ENCODE measurements at regions not wholly inside any gene's neighbourhood (a gene's known extent, or its start where the extent isn't known, plus 50 kb on each side); places are given as distances from the start of the nearest gene placed in this dataset.
A peak's percentile ranks its signal among the peaks of the same experiment; 100 is the strongest.

- no peak for DNase-seq
These were observed 191.5 kb downstream of the ZBBX start for GRCh38 chr3:167188592-167188991.

GRCh38 chr3:167187221-167187620 lies 192.9 kb downstream of the ZBBX start:
- DNase-seq = no peak

GRCh38 chr3:167184511-167184910 lies 195.6 kb downstream of the ZBBX start:
- DNase-seq = no peak

- no peak for DNase-seq
These were observed 207.7 kb downstream of the ZBBX start for GRCh38 chr3:167172377-167172776.

GRCh38 chr3:167167491-167167890 lies 212.6 kb downstream of the ZBBX start:
- no peak for DNase-seq

- DNase-seq = no peak
These were observed 213.4 kb downstream of the ZBBX start for GRCh38 chr3:167166594-167167253.

- no peak for DNase-seq
These were observed 214.1 kb downstream of the ZBBX start for GRCh38 chr3:167166012-167166411.

GRCh38 chr3:167163580-167163979 lies 216.5 kb downstream of the ZBBX start:
- no peak for DNase-seq

- no peak for DNase-seq
These were observed 218.0 kb downstream of the ZBBX start for GRCh38 chr3:167162083-167162482.

- DNase-seq = no peak
These were observed 219.3 kb downstream of the ZBBX start for GRCh38 chr3:167160781-167161180.

- no peak for DNase-seq
These were observed 228.5 kb downstream of the ZBBX start for GRCh38 chr3:167151636-167152035.

- DNase-seq = no peak
These were observed 232.0 kb downstream of the ZBBX start for GRCh38 chr3:167148136-167148535.

- no peak for DNase-seq
These were observed 233.2 kb downstream of the ZBBX start for GRCh38 chr3:167146911-167147310.

- DNase-seq = no peak
These were observed 254.3 kb downstream of the ZBBX start for GRCh38 chr3:167125612-167126407.

- no peak for DNase-seq
These were observed 259.3 kb downstream of the ZBBX start for GRCh38 chr3:167120828-167121227.

GRCh38 chr3:167116120-167116922 lies 263.8 kb downstream of the ZBBX start:
- no peak for DNase-seq

- DNase-seq = no peak
These were observed 264.7 kb downstream of the ZBBX start for GRCh38 chr3:167115331-167115934.

- no peak for DNase-seq
These were observed 265.5 kb downstream of the ZBBX start for GRCh38 chr3:167114619-167115018.

GRCh38 chr3:167113035-167113830 lies 266.9 kb downstream of the ZBBX start:
- DNase-seq = no peak

- peak; percentile 30 for DNase-seq
These were observed 269.2 kb downstream of the ZBBX start for GRCh38 chr3:167110901-167111300.

- DNase-seq = no peak
These were observed 270.4 kb downstream of the ZBBX start for GRCh38 chr3:167109746-167110145.

- no peak for DNase-seq
These were observed 273.6 kb downstream of the ZBBX start for GRCh38 chr3:167106456-167106855.

All from T1000 (cell line).